HG02588 (cell line): ENCODE measurements at regions not wholly inside any gene's neighbourhood (a gene's known extent, or its start where the extent isn't known, plus 50 kb on each side); places are given as distances from the start of the nearest gene placed in this dataset.
"Not testable (repeated sequence)": the region's sequence is repeated elsewhere in the genome, so short reads cannot be mapped to it uniquely, and the experiment has no call there.

ENCODE experiments used
- ATAC-seq: cut with Tn5 transposase; IDR thresholded peaks from one replicate; pipeline ENCODE4 v1.9.1; 2021; ENCODE audit warnings: mild to moderate bottlenecking, moderate library complexity; ENCODE audit not compliant: unreplicated experiment

DNA sequence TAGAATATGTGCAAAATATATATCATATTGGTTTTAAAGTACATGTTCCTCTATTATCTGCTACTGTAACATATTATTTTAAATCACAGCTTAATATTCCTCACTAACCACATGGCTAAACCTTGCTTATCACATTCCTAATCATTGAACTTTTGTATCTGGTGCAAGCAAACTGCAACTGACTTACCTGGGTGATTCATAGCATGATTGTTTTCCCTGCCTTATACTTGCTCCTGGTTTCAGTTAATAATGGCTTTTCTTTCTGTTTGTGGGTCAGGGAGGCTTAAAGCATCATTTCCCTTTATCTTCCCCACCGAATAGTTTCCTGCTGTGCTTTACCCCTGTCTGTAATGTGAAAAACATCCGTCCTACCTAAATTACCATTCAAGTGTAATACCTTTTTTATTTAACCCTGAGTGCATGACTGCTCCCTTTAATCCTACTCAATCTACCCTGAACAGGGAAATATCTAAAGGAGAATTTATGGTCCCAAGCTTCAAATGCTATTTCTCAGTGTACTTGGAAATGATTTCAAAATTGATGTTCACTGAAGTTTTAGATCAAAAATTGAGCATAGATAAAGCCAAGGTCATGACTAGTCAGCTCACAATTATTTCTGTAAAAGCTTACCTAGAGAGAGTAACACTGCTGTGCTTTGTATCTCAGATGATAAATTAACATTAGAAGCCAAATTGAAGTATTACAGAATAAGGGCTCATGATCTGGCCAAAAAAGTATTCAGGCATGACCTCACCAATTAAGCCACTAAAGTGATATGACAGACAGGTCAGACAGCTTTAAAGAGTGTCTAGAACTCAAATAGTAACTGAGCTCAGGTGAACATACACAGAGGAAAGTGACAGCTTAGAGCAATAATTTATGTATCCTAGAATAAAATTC, 507.1 kb downstream of the BRINP3 start:
- ATAC-seq = no peak

DNA sequence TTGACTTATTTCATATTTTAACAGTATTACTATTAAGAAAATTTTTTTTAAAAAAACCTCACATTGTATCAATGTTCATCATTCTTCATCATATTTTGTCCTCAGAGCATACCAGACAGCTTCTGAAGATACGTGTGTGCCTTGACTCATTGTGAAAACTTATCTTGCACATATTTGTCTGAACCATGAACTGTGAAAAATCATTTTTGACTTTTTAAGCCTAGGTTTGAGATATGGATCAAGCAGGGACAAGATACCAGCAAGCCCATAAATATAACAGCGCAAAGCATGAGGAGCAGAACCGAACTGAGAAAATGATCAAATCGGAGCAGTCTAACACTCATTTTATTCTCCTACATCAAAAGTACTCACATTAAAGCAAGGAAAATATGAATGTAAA, 506.0 kb downstream of the BRINP3 start:
- ATAC-seq = no peak

DNA sequence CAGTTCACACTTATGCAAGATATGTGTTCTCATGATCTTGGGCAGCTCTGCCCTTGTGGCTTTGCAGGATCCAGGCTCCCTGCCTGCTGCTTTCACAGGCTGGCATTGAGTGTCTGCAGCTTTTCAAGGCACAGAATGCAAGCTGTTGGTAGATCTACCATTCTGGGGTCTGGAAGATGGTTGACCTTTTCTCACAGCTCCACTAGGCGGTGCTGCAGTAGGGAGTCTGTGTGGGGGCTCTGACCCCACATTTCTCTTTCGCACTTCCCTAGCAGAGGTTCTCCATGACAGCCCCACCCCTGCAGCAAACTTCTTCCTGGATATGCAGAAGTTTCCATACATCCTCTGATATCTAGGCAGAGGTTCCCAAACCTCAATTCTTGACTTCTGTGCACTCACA, 500.5 kb downstream of the BRINP3 start:
- no peak for ATAC-seq

DNA sequence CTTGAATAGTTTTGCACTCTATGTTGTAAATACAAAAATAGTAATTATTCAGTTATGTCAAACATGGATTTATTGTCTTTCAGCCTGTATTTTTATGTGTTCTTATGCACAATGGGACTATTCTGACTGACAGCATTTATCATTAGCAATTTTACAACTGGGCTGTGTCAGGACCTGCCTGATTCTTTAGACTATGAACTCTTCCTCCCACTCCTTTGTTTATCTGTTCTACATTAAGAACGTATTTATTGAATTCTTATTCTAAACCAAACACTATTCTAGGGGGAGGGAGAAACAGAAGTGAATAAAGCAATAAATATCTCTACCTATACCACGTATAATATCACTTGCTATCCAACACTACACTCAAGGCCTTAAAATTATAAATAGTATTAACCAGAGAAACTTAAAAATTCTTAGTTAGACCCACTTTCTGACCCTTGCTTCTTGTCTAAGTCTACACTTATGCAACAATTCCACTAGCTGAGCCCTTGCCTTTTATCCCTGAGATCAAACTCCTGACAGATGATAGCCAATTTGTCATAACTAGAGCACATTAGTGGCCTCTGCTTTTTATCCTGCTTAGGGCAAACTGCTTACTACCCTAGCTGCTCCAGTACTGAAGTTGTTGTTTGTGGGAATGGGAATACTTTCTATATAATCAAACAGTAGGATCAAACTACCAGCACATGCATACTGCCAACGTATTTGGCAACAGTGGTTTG, 494.3 kb downstream of the BRINP3 start:
- ATAC-seq = no peak

GRCh38 chr1:189986516-189986915, 491.1 kb downstream of the BRINP3 start:
- no peak for ATAC-seq

DNA sequence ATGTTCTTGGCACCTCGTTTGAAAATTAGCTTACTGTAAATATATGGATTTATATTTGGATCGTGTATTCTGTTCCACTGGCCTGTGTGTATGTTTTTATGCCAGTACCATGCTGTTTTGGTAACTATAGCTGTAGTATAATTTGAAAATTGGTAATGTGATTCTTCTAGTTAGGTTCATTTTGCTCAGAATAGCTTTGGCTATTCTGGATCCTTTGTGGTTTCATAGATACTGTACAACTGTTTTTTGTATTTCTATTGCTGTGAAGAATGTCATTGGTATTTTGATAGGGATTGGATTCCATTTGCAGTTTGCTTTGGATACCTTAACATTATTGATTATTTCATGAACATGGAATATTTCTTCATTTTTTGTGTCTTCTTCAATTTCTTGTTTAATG, 490.2 kb downstream of the BRINP3 start:
- ATAC-seq = no peak

DNA sequence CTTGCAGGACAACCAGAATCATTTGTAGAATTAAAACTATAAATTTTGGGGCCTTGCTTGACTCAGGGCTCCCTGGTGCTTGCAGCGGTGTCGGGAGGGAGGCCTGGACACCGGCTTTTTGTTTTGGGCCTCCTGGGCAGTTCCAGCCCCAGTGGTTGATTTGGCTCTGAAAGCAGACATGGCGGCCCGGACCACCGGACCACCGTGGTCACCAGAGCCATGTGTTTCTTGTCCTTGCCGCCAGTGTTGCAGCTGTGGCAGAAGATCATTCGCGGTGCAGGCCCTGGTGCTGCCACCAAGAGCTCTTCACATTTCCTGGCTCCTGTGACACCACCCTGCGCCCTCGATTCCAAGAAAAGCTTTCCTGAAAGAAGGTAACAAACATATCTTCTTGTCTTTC, 484.8 kb downstream of the BRINP3 start:
- no peak for ATAC-seq

GRCh38 chr1:190000365-190000872, 477.2 kb downstream of the BRINP3 start:
- ATAC-seq = no peak

DNA sequence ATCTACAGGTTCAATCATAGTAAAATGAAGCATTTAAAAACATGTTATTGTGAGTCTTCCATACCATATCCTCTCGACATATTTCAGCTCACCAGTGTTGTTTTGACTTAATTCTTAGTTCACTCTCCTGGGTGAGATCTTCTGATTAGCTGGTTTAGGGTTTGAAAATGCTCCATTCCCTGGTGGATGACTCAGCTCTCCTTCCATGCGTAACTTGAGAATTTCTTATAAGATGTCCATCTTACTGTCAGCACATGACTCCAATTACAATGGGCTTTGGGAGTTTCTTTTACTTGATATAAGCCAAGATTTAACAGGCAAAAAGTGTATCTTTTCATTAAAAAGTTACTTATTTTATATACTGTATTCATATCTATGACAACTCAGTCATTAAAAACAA, 476.5 kb downstream of the BRINP3 start:
- ATAC-seq = no peak

GRCh38 chr1:190003376-190003775, 474.3 kb downstream of the BRINP3 start:
- no peak for ATAC-seq

- ATAC-seq = no peak
Measured at GRCh38 chr1:190011585-190011984, 466.1 kb downstream of the BRINP3 start.

- ATAC-seq = not testable (repeated sequence)
Measured at GRCh38 chr1:190019151-190019550, 458.5 kb downstream of the BRINP3 start.

GRCh38 chr1:190019717-190020116, 457.9 kb downstream of the BRINP3 start:
- ATAC-seq = no peak

DNA sequence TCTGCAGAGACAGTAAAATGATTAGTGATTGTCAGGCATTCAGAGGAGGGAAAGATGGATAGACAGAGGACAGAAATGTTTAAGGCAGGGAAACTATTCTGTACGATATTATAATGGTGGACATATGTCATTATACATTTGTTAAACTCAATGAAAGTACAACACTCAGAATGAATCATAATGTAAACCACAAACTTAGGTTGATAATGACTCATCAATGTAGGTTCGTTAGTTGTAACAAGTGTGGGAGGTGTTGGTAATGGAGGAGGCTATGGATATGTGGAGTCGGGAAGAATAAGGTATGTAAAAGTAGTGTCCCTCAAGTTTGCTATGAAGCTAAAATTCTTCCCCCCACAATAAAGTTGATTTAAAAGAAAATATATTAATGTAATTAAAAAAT, 455.0 kb downstream of the BRINP3 start:
- ATAC-seq = no peak

- ATAC-seq = no peak
Measured at GRCh38 chr1:190029441-190029840, 448.2 kb downstream of the BRINP3 start.

- ATAC-seq = no peak
Measured at GRCh38 chr1:190043655-190044054, 434.0 kb downstream of the BRINP3 start.

DNA sequence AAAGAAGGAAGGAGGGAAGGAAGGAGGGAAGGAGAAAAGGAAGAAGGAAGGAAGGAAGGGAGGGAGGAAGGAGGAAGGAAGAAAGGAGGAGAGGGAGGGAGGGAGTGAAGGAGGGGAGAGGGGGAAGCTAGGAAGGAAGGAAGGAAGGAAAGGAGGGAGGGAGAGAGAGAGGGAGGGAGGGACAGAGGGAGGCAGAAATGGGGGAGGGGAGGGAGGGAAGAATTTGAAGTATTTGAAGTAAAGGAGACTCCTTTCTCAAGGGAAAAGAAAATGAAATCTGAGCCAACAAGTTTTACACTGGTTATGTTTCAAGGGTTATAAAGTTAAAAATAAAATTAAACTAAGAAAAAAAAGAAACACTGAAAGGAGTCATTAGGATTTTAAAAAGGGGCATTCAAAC, 431.4 kb downstream of the BRINP3 start:
- ATAC-seq = no peak
